ENCODE measurements at regions not wholly inside any gene's neighbourhood (a gene's known extent, or its start where the extent isn't known, plus 50 kb on each side); places are given as distances from the start of the nearest gene placed in this dataset.
A peak's percentile ranks its signal among the peaks of the same experiment; 100 is the strongest.
"Not testable (repeated sequence)": the region's sequence is repeated elsewhere in the genome, so short reads cannot be mapped to it uniquely, and the experiment has no call there.

DNA sequence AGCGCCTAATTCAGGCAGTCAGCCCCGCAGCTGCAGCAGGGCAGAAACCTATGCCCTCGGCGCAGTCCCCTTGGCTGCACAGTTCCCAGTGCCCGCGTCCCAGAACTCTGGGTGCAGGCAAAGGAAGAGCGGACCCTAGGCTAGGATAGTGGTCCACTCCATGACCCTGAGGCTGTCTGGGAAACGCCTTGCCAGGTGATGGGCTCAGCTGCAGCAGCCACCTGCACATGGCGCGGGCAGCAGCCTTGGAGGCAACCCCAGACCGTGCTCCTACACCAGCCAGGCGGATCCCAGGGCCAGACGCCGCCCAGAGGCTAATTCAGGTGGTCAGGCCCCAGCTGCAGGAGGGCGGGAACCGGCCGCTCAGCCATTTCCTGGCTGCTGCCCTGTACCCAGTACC is 83.0 kb downstream of the POTEC start:
- not testable (repeated sequence) for DNase-seq (ENCODE audit: low spot score)

DNA sequence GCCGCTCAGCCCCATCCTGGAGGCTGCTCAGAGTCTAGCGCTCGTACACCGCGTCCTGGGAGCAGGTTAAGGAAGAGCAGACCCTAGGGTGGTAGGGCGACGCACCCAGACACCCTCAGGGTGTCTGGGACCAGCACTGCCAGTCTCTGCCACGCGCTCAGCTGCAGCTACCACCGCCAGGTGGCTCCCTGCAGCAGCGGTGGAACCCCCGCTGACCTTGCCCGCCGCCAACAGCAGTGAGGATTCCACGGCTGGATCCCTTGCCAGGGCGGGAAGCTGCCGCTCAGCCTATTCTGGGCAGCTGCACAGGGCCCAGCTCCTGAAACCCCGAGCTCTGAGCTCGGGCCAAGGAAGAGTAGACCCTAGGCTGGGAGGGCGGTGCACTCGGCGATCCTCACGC is 83.6 kb downstream of the POTEC start:
- DNase-seq (ENCODE audit: low spot score): not testable (repeated sequence)

DNA sequence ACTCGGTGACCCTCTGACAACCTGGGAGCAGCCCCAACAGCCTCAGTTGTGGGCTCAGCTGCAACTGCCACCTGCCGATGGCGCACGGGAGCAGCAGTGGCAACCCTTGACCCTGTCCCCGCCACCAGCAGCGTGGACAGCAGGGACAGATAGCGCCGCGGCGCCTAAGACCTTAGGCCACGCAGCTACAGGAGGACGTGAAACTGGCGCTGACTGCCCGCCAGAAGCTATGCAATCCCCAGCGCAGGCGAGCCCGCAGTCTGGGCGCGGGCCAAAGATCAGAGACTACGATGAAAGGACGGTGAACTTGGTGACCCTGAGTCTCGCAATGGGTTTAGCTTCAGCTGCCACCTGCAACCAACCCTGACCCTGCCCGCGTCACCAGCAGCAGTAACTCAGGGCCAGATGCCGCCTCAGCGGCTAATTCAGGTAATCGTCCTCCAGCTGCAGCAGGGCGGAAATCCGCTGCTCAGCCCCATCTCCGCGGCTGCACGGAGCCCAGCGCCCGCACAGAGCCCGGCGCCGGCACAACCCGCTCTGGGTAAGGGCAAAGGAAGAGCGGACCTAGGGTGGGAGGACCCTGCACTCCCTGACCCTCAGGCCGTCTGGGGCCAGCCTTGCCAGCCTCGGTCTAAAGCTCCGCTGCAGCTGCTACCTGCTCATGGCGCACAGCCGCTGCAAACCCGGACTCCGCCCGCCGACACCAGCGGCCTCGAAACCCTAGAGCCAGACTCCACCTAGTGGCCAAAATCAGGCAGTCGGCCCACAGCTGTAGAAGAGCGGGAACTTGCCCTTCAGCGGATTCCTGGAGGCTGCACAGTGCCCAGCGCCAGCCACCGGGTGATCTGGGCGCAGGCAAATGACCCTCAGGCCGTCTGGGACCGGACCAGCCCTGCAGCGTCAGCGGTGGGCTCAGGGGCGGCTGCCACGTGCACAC is 85.1 kb downstream of the POTEC start:
- DNase-seq (ENCODE audit: low spot score): peak; percentile 3

DNA sequence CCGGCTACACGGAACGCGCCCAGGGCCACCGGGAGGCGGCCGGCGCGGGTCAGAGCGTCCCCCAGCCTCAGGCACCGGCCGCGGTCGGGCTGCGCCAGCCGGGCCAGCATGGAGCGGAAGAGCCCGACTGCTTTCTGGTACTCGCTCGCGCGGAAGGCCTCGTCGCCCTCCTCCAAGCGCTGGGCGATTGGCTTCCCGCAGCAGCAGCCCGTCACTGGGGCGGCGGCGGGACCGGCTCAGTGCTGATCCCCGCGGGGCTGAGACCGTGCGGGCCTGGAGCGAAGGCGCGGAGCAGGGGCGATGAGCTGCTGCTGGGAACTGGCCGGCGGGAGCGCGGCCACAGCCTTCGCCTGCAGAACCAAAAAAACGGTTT is 92.8 kb downstream of the POTEC start:
- not testable (repeated sequence) for DNase-seq (ENCODE audit: low spot score)

DNA sequence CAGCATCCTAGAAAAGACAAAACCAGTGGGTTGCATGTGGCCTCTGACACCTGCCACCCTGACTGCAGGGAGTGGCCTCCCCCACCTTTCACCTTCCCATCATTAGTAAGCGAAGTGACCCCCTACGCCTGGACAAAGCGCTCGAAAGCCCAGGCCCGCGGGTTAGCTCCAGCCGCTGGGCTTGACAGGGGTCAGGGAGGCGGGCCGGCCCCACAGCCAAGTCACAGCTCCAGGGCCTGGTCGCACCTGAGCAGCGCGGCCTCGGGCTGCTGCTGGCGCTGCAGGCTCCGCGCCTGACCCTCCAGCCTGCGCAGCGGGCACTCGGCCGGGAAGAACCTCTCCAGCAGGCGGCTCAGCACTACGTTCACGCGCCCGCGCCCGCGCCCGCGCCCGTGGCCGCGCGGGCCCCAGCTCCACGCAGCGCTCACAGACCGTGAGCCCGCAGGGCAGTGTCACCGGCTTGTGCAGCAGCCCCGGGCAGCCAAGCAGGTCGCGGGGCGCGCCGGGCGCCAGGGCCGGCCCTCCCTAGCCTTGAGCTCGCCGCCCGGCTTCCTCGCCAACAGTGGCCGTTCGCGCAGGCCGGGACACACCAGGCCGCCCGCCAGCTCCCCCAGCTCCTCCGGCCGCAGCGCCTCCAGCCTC is 93.3 kb downstream of the POTEC start:
- DNase-seq (ENCODE audit: low spot score): not testable (repeated sequence)

DNA sequence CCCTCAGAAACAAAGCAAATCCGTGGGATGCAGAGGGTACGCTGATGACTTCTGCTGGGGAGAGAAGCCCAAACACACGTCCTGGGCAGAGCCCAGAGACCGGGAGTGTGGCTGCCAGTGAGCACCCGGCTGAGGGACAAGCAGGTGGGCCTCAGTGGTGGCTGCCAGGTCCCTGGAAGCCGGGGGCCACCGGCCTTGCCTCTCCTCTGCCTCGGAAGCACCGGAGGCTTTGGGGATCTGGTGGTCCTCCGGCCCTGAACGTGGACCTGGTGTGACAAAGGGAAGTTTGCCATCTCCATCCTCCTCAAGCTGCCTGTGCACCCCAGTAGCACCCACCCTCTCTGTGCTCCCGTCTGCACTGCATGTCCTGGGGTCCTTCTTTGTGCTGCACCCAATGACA is 94.3 kb downstream of the POTEC start:
- not testable (repeated sequence) for DNase-seq (ENCODE audit: low spot score)

DNA sequence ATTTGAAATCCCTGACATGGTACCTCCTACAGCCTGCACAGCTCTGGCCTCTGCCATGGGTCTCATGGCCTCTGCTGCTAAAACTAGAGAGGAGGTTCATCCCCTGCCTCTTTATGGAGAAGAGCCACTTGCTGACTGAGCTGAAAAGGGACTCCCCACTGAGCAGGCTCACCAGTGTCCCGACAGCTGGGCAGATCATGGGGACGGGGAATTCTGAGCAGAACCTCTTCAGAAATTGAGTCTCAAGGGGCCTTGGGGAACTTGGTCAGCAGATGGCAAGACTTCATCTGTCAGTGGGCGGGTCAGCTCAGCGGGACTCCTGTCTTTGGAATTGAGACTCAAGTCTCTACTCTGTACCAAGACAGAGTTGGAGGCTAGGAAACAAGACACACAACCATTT is 95.7 kb downstream of the POTEC start:
- DNase-seq (ENCODE audit: low spot score): not testable (repeated sequence)

DNA sequence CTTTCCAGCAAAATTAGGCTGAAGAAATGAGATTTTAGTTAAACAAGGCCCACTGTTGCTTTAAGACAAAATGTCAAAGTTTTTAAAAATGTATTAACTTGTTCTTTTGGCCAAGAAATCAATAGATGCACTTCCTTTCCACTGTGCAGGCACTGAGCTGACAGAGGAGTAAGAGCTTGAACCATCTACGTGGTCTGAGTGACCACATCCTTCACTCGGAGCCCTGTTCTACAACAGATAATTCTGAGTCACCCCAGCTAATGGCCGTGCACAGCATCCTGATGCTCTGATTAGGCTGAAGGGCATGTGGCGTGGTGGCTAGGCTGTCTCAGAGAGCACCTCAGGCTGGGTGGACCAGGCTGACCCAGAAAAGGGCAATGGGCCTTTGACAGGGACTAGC is 107.9 kb downstream of the POTEC start:
- not testable (repeated sequence) for DNase-seq (ENCODE audit: low spot score)

DNA sequence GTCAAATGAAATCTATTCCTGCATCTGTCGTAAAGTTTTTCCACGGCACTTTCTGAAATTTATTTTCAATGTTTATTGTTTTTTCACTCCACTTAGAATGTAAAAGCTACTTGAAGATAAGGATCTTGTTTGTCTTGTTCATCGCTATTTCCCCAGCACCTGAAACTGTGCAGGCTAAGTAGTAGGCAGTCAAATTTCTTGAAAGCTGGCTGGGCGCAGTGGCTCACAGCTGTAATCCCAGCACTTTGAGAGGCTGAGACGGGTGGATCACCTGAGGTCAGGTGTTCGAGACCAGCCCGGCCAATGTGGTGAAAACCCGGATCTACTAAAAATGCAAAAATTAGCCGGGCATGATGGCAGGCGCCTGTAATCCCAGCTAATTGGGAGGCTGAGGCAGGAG is 111.0 kb downstream of the POTEC start:
- not testable (repeated sequence) for DNase-seq (ENCODE audit: low spot score)

DNA sequence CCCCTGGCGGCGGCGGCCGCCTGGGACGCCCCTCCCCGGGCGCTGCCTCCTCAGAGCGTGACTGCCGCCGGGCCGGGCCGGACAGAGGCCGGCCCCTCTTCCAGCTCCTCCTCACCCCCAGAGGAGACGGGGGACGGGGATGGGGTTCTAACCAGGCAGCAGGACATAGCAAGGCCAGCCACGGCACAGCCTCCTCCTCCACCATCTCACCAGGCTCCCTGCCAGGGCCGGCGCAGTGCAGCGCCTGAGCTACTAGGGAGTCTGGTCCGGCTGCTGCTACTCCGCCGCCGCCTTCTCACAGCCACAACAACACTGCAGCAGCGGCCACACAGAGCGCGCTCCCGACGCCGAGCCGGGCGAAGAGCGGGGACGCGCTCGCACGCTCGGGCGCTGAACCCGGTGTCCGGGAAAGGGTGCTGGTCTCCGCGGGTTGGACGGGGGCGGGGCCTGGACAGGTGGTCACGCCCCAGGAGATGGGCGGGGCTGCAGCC is 112.3 kb downstream of the POTEC start:
- peak; percentile 57 for DNase-seq (ENCODE audit: low spot score)

DNA sequence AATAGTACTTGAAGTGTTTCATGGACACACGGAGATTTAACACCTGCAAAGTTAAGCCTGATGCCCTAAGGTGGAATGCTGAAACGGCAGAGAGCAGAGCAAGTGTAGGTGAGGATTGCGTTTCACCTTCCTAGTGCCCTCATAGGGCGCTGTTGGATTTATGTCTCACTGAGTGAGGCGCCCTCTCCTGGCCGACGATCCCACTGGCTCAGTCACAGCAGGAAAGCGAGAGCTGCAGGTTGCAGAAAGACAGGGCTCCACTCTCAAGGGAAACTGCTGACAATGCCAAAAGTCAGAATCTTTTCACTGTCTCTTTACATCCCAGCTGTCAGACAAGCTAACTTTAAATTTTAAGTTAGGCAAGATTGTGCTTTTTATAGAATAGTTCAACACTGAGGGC is 127.6 kb downstream of the POTEC start:
- not testable (repeated sequence) for DNase-seq (ENCODE audit: low spot score)

DNA sequence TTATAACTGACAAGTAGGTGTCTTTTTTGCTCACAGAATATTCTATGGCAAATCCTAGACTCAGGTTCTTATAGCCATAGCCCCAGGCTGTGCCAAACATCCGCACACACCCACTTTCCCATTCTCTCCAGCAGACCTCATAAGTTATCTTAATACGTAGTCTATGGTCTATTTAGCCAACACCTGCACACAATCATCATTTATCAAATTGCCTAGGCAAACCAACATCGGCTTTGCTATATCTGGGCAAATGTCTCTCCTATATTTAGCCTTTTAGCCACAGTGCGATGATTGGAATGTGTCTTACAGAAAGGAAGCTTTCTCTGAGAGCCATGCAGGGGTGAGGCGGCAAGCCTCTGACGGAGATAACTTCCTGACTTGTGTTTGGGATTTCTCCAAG is 128.0 kb downstream of the POTEC start:
- not testable (repeated sequence) for DNase-seq (ENCODE audit: low spot score)

DNA sequence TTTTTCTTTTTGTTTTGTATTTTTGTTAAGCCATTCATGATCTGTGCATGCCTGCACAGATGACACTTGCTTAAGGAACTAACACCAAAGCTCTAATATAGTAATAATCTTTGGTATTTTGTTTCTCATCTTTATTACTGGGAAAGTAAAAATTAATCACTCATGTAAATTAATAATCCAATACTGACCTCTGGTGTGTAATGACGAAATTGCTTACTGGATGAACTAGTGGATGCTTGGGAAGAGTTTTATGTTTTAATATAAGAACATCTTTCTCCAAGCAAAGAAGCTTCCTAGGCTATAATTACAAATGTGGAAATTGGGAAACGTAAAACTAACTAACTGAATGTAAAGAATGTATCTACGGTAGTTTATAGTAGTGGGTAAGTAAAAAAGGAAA is 147.9 kb downstream of the POTEC start:
- not testable (repeated sequence) for DNase-seq (ENCODE audit: low spot score)

DNA sequence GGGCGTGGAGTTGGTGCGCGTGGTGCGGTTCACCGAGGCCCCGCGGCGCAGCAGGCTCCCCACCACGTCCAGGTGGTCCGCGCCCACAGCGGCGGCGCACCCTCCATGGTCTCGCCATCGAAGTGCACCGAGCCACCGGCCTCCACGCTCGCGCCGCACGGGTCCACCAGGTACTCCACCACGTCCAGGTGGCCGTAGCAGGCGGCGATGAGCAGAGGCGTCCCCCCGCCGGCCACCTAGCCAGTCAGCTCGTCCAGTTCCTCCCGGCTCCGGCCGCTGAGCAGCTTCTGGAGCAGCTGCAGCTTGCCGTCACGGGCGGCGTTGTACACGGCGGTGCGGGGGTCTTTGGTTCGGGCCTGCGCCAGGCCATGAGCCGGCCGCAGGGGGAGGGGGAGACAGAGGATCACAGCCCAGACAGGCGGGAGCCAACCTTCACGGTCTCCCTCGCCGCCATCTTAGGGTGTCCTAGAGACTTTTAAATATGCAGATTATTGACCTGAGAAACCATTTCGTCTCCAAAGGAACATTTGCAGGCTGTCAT is 149.8 kb downstream of the POTEC start:
- not testable (repeated sequence) for DNase-seq (ENCODE audit: low spot score)

DNA sequence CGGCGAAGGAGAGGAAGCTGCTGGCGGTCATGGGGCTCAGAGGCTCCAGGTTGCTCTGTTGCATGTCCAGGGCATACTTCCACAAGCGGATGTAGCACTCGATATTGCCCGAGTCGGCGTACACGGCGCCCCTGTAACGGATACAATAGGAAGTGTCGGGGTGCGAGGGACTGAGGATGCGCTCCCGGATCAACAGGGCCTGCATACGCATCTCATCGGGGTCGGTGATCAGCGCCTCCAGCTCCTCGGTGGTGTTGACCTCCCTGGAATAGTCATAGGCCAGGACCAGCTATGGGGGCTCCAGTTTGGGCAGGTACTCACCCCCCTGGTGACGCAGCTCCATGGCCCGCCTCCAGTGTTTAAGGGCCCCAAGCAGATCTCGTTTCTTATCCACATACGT is 150.8 kb downstream of the POTEC start:
- DNase-seq (ENCODE audit: low spot score): not testable (repeated sequence)

DNA sequence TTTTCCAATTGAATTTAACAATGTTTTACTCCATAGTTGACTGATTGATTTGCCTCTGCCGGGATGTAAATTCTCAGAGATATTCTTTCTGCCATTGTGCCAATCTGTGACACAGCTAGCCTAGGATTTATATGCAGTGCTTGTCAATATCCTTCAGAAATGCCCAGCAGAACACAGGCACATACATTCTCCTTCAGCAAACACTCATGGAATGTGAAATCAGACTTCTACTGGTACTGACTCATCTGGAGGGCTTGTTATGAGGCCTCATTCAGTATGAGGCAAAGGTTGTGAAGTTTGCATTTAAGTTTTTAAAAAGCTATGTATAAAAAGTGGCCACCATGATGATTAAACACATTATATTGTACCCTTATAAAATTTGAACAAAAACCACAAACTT is 158.4 kb downstream of the POTEC start:
- DNase-seq (ENCODE audit: low spot score): not testable (repeated sequence)

DNA sequence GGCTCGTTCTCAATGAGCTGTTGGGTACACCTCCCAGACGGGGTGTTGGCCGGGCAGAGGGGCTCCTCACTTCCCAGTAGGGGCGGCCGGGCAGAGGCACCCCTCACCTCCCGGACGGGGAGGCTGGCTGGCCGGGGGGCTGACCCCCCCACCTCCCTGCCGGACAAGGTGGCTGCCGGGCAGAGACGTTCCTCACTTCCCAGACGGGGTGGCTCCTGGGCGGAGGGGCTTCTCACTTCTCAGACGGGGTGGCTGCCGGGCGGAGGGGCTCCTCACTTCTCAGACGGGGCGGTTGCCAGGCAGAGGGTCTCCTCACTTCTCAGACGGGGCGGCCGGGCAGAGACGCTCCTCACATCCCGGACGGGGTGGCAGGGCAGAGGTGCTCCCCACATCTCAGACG is 160.7 kb downstream of the POTEC start:
- DNase-seq (ENCODE audit: low spot score): not testable (repeated sequence)

DNA sequence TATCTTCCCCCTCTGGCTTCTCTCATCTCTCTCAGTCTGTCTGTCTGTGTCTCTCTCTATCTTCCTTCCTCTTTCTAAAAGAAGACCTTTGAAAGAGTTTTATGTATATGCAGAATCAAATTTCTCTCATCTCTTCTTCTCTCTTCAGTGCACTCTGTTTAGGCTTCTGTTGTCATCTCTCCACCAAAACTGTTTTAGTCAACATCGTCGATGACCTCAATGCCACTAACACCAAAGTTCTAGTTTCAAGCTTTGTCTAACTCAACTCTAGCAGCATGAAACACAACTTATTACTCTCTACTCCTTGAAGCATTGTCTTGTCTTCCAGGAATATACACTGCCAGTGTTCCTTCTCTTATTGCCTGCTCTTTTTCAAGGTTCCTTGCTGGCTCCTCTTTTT is 163.9 kb downstream of the POTEC start:
- not testable (repeated sequence) for DNase-seq (ENCODE audit: low spot score)

DNA sequence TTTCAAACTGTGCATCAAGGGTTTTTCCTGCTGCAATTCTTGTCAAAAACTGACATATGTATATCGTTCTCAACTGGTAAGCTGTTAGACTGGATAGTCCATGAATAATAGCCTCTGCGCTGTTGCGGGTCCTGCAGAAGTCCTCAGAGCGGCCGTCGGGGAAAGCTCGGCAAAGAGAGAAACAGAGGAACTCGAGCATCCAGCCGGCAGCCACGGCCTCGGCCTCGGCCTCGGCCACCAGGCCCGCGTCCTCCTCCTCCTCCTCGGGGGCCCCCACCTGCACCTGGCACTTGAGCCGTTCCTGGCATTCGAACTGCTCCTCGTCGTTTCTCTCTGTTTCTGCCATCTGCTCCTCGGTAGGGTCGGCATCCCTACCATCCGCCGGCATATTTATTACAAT is 165.0 kb downstream of the POTEC start:
- not testable (repeated sequence) for DNase-seq (ENCODE audit: low spot score)

DNA sequence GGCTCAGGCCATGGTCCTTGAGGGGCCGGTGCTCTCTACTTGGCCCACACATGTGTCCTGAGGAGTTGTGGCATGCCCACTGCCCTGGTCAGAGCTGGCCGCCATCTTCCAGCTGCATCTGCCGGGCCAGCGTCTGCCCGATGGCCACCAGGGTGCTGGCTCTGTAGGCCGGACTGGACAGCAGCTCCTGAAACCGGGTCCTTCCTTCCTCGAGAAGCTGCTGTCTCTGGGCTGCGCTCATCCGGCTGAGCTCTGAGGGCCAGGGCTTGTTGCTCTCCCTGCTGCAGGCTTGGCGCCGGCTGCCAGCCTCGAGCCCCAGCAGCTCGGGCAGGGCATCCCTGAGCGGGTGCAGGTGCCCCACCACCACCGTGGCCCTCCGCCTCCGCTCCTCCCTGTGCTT is 182.1 kb downstream of the POTEC start:
- not testable (repeated sequence) for DNase-seq (ENCODE audit: low spot score)

DNA sequence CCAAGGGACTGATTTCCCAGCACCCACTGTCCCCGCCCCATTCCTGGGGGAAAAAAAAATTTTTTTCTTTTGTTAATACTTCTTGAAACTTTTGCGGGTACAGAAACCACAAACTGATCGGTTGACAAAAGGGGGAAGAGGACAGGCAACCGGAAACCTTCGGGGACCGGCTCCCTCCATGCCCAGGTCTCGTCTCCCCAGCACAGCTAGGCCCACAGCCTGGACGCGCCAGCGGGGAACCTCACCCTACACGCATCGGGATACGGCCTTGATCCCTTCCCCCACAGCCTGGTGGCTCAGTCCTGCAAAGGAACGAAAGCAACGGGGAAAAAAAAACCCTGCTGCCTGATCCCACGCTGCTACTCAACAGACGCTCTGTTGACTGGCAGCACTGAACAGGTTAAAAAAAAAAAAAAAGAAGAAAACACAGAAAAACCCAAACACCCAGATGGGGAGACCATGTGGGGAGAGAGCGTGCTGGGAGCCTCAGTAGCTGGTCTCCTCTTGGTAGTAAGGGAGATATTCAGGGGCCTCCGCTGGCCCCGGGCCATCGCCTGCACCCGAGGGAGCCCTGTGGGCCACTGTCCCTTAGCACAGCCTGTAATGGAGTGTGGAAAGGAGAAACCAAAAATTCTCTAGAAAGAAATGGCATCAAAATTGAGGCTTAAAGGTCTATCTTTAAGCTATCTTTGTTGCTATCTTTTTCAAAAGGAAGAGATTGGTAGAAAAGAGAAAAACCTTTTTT is 185.7 kb downstream of the POTEC start:
- DNase-seq (ENCODE audit: low spot score): not testable (repeated sequence)

DNA sequence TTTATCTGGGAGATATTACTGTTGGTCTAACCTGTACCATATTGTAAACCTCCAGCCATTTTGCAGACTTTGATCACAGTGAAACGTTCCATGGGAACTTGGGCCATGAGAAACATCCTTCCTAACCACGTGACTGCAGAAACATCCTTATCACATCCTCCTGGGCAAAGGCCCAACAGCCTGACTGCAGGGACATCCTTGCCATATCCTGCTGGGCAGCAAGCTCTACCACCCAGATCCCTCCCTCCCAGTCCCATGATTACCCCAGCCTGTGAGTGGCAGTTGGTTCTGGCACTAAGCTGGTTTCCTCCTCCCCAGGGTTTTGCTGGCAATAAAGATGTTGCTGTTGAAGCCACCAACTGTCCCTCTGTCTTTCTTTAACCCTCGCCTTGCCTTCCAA is 201.2 kb downstream of the POTEC start:
- not testable (repeated sequence) for DNase-seq (ENCODE audit: low spot score)

Data from HuH-7.5 (cell line).